ENCODE measurements at regions not wholly inside any gene's neighbourhood (a gene's known extent, or its start where the extent isn't known, plus 50 kb on each side); places are given as distances from the start of the nearest gene placed in this dataset.

GRCh38 chr19:30854207-30854606 lies 482.0 kb downstream of the ZNF536 start:
- H2BK15ac ChIP-seq (ENCODE audit: low read depth, low read length), result no peak overlapping the region
- no peak overlapping the region for H4K91ac ChIP-seq (ENCODE audit: insufficient read length, low read depth, low read length)
- H3K14ac ChIP-seq (ENCODE audit: insufficient read depth, low read length), result no peak overlapping the region
- no peak overlapping the region for H3K9ac ChIP-seq (ENCODE audit: extremely low read depth, insufficient read length, low read length)
- WGBS (ENCODE audit: extremely low coverage, insufficient read length, low lambda C conversion rate), result no CpG with 5 or more reads among the region's 1 CpG
- Mint-ChIP-seq H3K27ac (no peak overlapping the region; a peak in 1 of 7 replicates), H3K4me3 (no peak overlapping the region), H3K9me3 (no peaks in the 10 kb centered on the region; a peak in 1 of 5 replicates), H3K4me1 (peaks cover 0 to 3% of the 10 kb centered on the region in 2 experiments; a peak in 2 of 4 replicates), H3K27me3 (ENCODE audit: low read depth) (no peaks in the 10 kb centered on the region), H3K36me3 (ENCODE audit: insufficient read depth in 1 of 3, low read depth in 3 of 3) (no peaks in the 10 kb centered on the region)
- no peak overlapping the region for H2BK12ac ChIP-seq (ENCODE audit: insufficient read length, low read depth, low read length)
- no peak overlapping the region for H2BK20ac ChIP-seq (ENCODE audit: low read depth, low read length, poor library complexity, severe bottlenecking)
- DNase-seq, result no peak
- H2BK5ac ChIP-seq (ENCODE audit: insufficient read length, low read length), result no peak overlapping the region
- H3K23ac ChIP-seq (ENCODE audit: insufficient read length, low read depth, low read length), result no peak overlapping the region
- no peaks in the 10 kb centered on the region for H3K23me2 ChIP-seq (ENCODE audit: insufficient read length, low read depth, low read length, poor library complexity, severe bottlenecking)
- no peak overlapping the region for H3K27ac ChIP-seq (ENCODE audit: insufficient read length, low read depth, low read length)
- no peak overlapping the region for H2AK5ac ChIP-seq (ENCODE audit: insufficient read length, low read length)
- H4K20me1 ChIP-seq (ENCODE audit: control insufficient read depth, insufficient read depth, insufficient read length), result no peaks in the 10 kb centered on the region
- H3K4me1 ChIP-seq (ENCODE audit: insufficient read depth, low read length), result no peaks in the 10 kb centered on the region
- no peak overlapping the region for H2BK120ac ChIP-seq (ENCODE audit: low read depth, low read length, poor library complexity, severe bottlenecking)
- H3K79me1 ChIP-seq (ENCODE audit: insufficient read depth, low read depth, low read length, poor library complexity, severe bottlenecking), result no peaks in the 10 kb centered on the region
- H3T11ph ChIP-seq (ENCODE audit: low read length), result no peak overlapping the region
- no peak for TF ChIP-seq CTCF (conservative IDR thresholded peaks at IDR 0.05)
- H3K9me3 ChIP-seq (ENCODE audit: control insufficient read depth, low read depth, low read length), result no peaks in the 10 kb centered on the region
- H3K4me2 ChIP-seq (ENCODE audit: insufficient read depth, insufficient read length, low read length), result no peak overlapping the region
- no peak overlapping the region for H3K4ac ChIP-seq (ENCODE audit: low read depth, low read length)
- H3K56ac ChIP-seq (ENCODE audit: insufficient read length, low read depth, low read length), result no peak overlapping the region
- H4K8ac ChIP-seq (replicated peaks; ENCODE audit: insufficient read length, low read depth, low read length), result no peak overlapping the region
- H3K18ac ChIP-seq (ENCODE audit: insufficient read length, low read depth, low read length), result no peak overlapping the region
- no peaks in the 10 kb centered on the region for H3K79me2 ChIP-seq (ENCODE audit: insufficient read depth, low read length)
- H3K27me3 ChIP-seq (ENCODE audit: insufficient read depth, low read length), result no peaks in the 10 kb centered on the region
- no peak overlapping the region for H4K5ac ChIP-seq (ENCODE audit: insufficient read length, low read depth, low read length)
- H2AFZ ChIP-seq (ENCODE audit: low read length), result no peak overlapping the region

Data from H9 (cell line).